Spleen (tissue), 11 donors: ENCODE measurements at regions not wholly inside any gene's neighbourhood (a gene's known extent, or its start where the extent isn't known, plus 50 kb on each side); places are given as distances from the start of the nearest gene placed in this dataset.

Source experiments
- DNase-seq: peaks from one replicate; pipeline ENCODE4 v3.0.0-alpha.2; 2020
- H3K27ac ChIP-seq, 8 donors: fragments of 200-600 bp; sonication (generic) in 7 of 8; 1 replicate in 4 of 8; 2 replicates in 4 of 8; pipeline versions ENCODE4 v1.5.0 to v1.8.0; 2016 to 2021; ENCODE audit warnings: inconsistent platforms in 4 of 8, mild to moderate bottlenecking in 4 of 8, moderate library complexity in 1 of 8
- H3K27me3 ChIP-seq, 7 donors: fragments of 200-600 bp; sonication (generic) in 6 of 7; replicated peaks in 1 of 7; 1 replicate in 4 of 7; 2 replicates in 3 of 7; pipeline versions ENCODE4 v1.5.0 to v1.8.0; 2016 to 2021; ENCODE audit warnings: inconsistent platforms in 3 of 7, mild to moderate bottlenecking in 1 of 7
- H3K36me3 ChIP-seq, 6 donors: fragments of 200-600 bp; sonication (generic) in 5 of 6; 1 replicate in 4 of 6; 2 replicates in 2 of 6; pipeline versions ENCODE4 v1.5.0 to v1.8.0; 2016 to 2021; ENCODE audit warnings: inconsistent platforms in 2 of 6
- H3K4me1 ChIP-seq, 6 donors: fragments of 200-600 bp; sonication (generic) in 5 of 6; 1 replicate in 3 of 6; 2 replicates in 3 of 6; pipeline versions ENCODE4 v1.5.0 to v1.8.0; 2016 to 2021; ENCODE audit warnings: inconsistent platforms in 3 of 6
- H3K4me3 ChIP-seq, 8 donors: fragments of 200-600 bp; sonication (generic) in 7 of 8; 1 replicate in 4 of 8; 2 replicates in 4 of 8; pipeline versions ENCODE4 v1.5.0 to v1.8.0; 2016 to 2021; ENCODE audit warnings: inconsistent platforms in 4 of 8, mild to moderate bottlenecking in 4 of 8, moderate library complexity in 2 of 8
- H3K9me3 ChIP-seq, 8 donors: fragments of 200-600 bp; sonication (generic) in 7 of 8; 1 replicate in 4 of 8; 2 replicates in 4 of 8; pipeline versions ENCODE4 v1.5.0 to v1.8.0; 2016 to 2021; ENCODE audit warnings: inconsistent platforms in 4 of 8
- POLR2A ChIP-seq, 3 donors: fragments of 450-650 bp; IDR thresholded peaks; one replicate each; pipeline ENCODE4 v1.5.1; 2017; ENCODE audit warnings: antibody characterized with exemption in 3 of 3, mild to moderate bottlenecking in 1 of 3
- POLR2AphosphoS5 ChIP-seq, 3 donors: sonication (generic); formaldehyde crosslinking; IDR thresholded peaks; one replicate each; pipeline ENCODE4 v1.5.1; 2017; ENCODE audit warnings: antibody characterized with exemption in 3 of 3
- WGBS, 5 donors: extraction: QIAGEN DNeasy Blood & Tissue Kit in 3 of 5; methylation state at CpG; one replicate each; pipeline versions ENCODE4 v1.1.5 to v1.1.7; 2013 to 2018; 5-methylcytosine and 5-hydroxymethylcytosine counted together
- intact Hi-C: fragments of 100-400 bp; cut with DNase I; formaldehyde crosslinking; loops from one replicate; pipeline ENCODE4 v1.15.0; 2023; ENCODE audit warnings: low total_unique reads
- TF ChIP-seq, protein P1 (sequence below), 11 experiments: fragments of 200-600 bp in 7 of 11; fragments of 450-650 bp in 4 of 11; sonication (generic) in 4 of 11; IDR thresholded peaks in 8 of 11; conservative IDR thresholded peaks in 3 of 11; 1 replicate in 7 of 11; 2 replicates in 4 of 11; pipeline versions ENCODE4 v1.4.0 to v1.8.0; 2016 to 2021; ENCODE audit warnings: antibody characterized with exemption in 11 of 11, inconsistent platforms in 4 of 11, mild to moderate bottlenecking in 1 of 11
- donor health status: healthy with polysubstance abuse.
- donor health status: DM: no; HTN: no; CAD: no; lungs with moderate emphysema.
- donor health status: DM: no; HTN: no; CAD: no.
- donor health status: Bipolar disorder and iron deficiency.
- donor health status: healthy.
- donor health status: DM: no; HTN: no; CAD: no.
- donor health status: DM: yes; HTN: yes; CAD: no.

DNA sequence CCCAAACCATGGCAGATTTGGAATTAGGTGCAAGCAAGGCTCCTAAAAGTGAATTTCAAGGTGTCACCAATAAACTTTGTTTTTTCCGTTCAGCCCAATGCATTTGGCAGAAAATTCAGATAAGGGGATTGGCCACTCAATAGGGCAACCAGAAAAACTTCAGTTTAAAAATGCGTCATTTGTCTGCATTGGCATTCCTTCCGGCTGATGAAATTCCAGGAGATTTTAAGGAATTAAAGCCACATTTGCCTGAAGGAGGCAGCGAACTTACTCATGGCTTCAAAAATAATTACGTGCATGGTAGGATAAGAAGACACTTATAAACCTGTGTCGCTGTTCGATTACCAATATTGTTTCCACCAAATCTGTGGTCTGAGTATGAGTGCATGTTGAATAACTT is 151.9 kb downstream of the SALL1 start:
- H3K9me3 ChIP-seq = no peaks in the 10 kb centered on the region
- WGBS, 5 donors = 85 to 91% (median 88%) methylated on average over 7 of the region's 7 CpGs
- no peak overlapping the region for H3K27ac ChIP-seq
- no peaks in the 10 kb centered on the region for H3K4me1 ChIP-seq
- TF ChIP-seq, protein P1, sequence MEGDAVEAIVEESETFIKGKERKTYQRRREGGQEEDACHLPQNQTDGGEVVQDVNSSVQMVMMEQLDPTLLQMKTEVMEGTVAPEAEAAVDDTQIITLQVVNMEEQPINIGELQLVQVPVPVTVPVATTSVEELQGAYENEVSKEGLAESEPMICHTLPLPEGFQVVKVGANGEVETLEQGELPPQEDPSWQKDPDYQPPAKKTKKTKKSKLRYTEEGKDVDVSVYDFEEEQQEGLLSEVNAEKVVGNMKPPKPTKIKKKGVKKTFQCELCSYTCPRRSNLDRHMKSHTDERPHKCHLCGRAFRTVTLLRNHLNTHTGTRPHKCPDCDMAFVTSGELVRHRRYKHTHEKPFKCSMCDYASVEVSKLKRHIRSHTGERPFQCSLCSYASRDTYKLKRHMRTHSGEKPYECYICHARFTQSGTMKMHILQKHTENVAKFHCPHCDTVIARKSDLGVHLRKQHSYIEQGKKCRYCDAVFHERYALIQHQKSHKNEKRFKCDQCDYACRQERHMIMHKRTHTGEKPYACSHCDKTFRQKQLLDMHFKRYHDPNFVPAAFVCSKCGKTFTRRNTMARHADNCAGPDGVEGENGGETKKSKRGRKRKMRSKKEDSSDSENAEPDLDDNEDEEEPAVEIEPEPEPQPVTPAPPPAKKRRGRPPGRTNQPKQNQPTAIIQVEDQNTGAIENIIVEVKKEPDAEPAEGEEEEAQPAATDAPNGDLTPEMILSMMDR (IDR thresholded peaks at IDR 0.05 in 8 of 11, conservative IDR thresholded peaks at IDR 0.05 in 3 of 11) = no peak
- no peak for TF ChIP-seq POLR2A (IDR thresholded peaks at IDR 0.05)
- DNase-seq = no peak
- intact Hi-C loops = no loop called here
- H3K4me3 ChIP-seq = no peak overlapping the region
- H3K36me3 ChIP-seq = no peaks in the 10 kb centered on the region
- H3K27me3 ChIP-seq = peaks cover 0 to under 1% (median 0%) of the 10 kb centered on the region in 7 donors

DNA sequence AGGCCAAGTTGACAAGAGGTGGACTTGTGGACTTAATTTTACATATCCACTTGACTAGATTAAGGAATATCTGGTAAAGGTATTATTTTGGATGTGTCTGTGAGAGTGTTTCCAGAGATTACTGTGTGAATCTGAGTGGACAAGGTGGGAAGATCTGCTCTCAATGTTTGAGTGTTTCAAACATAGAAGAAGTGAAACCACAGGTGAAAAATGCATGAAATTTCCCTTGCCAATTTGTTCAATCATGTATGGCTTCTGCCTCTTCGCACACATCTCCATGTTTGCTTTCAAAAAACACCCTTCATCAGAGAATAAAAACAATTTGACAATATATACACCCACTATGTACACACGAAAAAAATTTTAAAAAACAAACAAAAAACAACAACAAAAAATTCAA is 152.7 kb downstream of the SALL1 start:
- WGBS, 5 donors = 67 to 85% (median 74%) methylated on average over 2 of the region's 2 CpGs
- Histone ChIP-seq H3K36me3 (no peaks in the 10 kb centered on the region), H3K4me3 (no peak overlapping the region), H3K9me3 (no peaks in the 10 kb centered on the region), H3K4me1 (no peaks in the 10 kb centered on the region), H3K27me3 (no peaks in the 10 kb centered on the region), H3K27ac (no peak overlapping the region)
- intact Hi-C loops = no loop called here
- TF ChIP-seq POLR2A (IDR thresholded peaks at IDR 0.05) (no peak), POLR2AphosphoS5 (IDR thresholded peaks at IDR 0.05) (no peak)
- TF ChIP-seq, protein P1 (IDR thresholded peaks at IDR 0.05 in 8 of 11, conservative IDR thresholded peaks at IDR 0.05 in 3 of 11) = no peak
- DNase-seq = no peak

DNA sequence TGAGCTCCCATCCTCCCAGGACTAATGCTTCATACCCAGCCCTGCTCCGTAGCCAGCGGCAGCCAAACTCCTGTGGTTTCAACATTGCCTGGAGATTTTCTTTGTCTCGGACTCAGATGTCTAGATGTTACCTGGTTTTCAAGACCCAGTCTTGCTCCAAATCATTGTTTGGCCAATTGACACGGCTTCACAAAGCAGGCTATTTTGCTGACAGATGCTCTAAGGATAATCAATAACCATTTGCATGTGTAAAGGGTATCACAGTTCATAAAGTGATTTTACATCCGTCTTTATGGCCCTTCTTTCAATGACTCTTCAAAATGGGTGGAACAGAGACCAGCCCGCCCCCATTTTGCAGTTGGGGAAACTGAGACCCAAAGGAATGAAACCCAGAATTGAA is 153.4 kb downstream of the SALL1 start:
- TF ChIP-seq, protein P1 (IDR thresholded peaks at IDR 0.05 in 8 of 11, conservative IDR thresholded peaks at IDR 0.05 in 3 of 11) = no peak
- no peak for TF ChIP-seq POLR2AphosphoS5 (IDR thresholded peaks at IDR 0.05)
- no peak for TF ChIP-seq POLR2A (IDR thresholded peaks at IDR 0.05)
- WGBS, 5 donors = 61 to 75% (median 68%) methylated on average over 6 of the region's 6 CpGs
- H3K36me3 ChIP-seq = no peaks in the 10 kb centered on the region
- intact Hi-C loops = no loop called here
- H3K4me1 ChIP-seq = no peaks in the 10 kb centered on the region
- no peaks in the 10 kb centered on the region for H3K27me3 ChIP-seq
- H3K9me3 ChIP-seq = no peaks in the 10 kb centered on the region
- no peak for DNase-seq
- no peak overlapping the region for H3K4me3 ChIP-seq
- no peak overlapping the region for H3K27ac ChIP-seq

DNA sequence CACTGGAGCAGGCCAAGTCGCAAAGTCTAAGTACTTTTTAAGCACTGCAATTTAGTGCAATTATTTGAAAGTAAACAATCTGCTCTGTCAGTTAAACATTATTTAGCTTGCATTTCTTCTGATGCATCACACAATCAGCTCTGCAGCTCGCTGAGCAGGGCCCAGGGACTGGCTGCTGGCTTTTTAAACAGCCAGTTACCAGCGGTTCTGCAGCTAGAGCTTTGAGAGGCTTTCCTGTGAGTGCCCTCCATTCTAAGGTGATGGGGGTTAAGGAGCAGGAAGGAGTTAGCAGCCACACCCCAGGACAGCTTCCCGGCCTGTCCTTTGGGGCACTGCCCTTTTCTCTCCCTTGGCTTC is 154.3 kb downstream of the SALL1 start:
- H3K36me3 ChIP-seq = no peaks in the 10 kb centered on the region
- H3K4me3 ChIP-seq = no peak overlapping the region
- H3K9me3 ChIP-seq = no peaks in the 10 kb centered on the region
- TF ChIP-seq, protein P1 (IDR thresholded peaks at IDR 0.05 in 8 of 11, conservative IDR thresholded peaks at IDR 0.05 in 3 of 11) = no peak
- TF ChIP-seq POLR2A (IDR thresholded peaks at IDR 0.05) (no peak), POLR2AphosphoS5 (IDR thresholded peaks at IDR 0.05) (no peak)
- H3K4me1 ChIP-seq = no peaks in the 10 kb centered on the region
- no peak overlapping the region for H3K27ac ChIP-seq
- intact Hi-C loops = no loop called here
- no peak for DNase-seq
- H3K27me3 ChIP-seq = no peaks in the 10 kb centered on the region
- WGBS, 5 donors = 36 to 42% (median 39%) methylated on average over 4 of the region's 4 CpGs
